HG03066 (cell line): ENCODE measurements at regions not wholly inside any gene's neighbourhood (a gene's known extent, or its start where the extent isn't known, plus 50 kb on each side); places are given as distances from the start of the nearest gene placed in this dataset.
A peak's percentile ranks its signal among the peaks of the same experiment; 100 is the strongest.

Experiments used
- ATAC-seq: cut with Tn5 transposase; IDR thresholded peaks from one replicate; pipeline ENCODE4 v1.9.1; 2021; ENCODE audit warnings: low read depth; ENCODE audit not compliant: unreplicated experiment

GRCh38 chr1:212557739-212558692, 50.5 kb upstream of the ATF3 start:
- peak; percentile 39 for ATAC-seq

- ATAC-seq: peak; percentile 93
Measured at GRCh38 chr1:212558693-212559480, 49.7 kb upstream of the ATF3 start.
